ENCODE measurements at regions not wholly inside any gene's neighbourhood (a gene's known extent, or its start where the extent isn't known, plus 50 kb on each side); places are given as distances from the start of the nearest gene placed in this dataset.

- no peak for DNase-seq
- no peaks in the 10 kb centered on the region for H3K36me3 ChIP-seq (ENCODE audit: insufficient read depth in 1 of 2, low read depth in 1 of 2)
- H3K9me3 ChIP-seq = no peaks in the 10 kb centered on the region
- H3K4me1 ChIP-seq = no peaks in the 10 kb centered on the region
- intact Hi-C loops (cut with DNase I) = no loop called here
- WGBS, 3 donors = 76 to 81% (median 78%) methylated on average over 4 of the region's 4 CpGs
- no peak for ATAC-seq
- H3K27me3 ChIP-seq (ENCODE audit: insufficient read depth in 3 of 3, low read length in 2 of 3) = peaks cover 0 to 6% (median 0%) of the 10 kb centered on the region in 3 donors
- no peak overlapping the region for H3K4me3 ChIP-seq
- no peak overlapping the region for H3K27ac ChIP-seq
- no peak for TF ChIP-seq CTCF (IDR thresholded peaks at IDR 0.05)
These were observed 239.1 kb upstream of the HABP2 start for GRCh38 chr10:113313722-113314121.

- WGBS, 3 donors = 81 to 88% (median 86%) methylated on average over 4 of the region's 4 CpGs
These were observed 236.3 kb upstream of the HABP2 start for GRCh38 chr10:113316506-113316905.

GRCh38 chr10:113317489-113317888 is 235.4 kb upstream of the HABP2 start:
- 60 to 69% (median 60%) methylated on average over 10 of the region's 10 CpGs for WGBS, 3 donors
- ATAC-seq (no peak), DNase-seq (no peak)
- peaks cover 0 to 6% (median 0%) of the 10 kb centered on the region in 3 donors for H3K27me3 ChIP-seq (ENCODE audit: insufficient read depth in 3 of 3, low read length in 2 of 3)
- no peak overlapping the region for H3K27ac ChIP-seq
- no peaks in the 10 kb centered on the region for H3K36me3 ChIP-seq (ENCODE audit: insufficient read depth in 1 of 2, low read depth in 1 of 2)
- TF ChIP-seq CTCF (IDR thresholded peaks at IDR 0.05) = no peak
- intact Hi-C loops (cut with DNase I) = no loop called here
- no peak overlapping the region for H3K4me3 ChIP-seq
- no peaks in the 10 kb centered on the region for H3K4me1 ChIP-seq
- no peaks in the 10 kb centered on the region for H3K9me3 ChIP-seq

More at GRCh38 chr10:113316506-113316905, 236.3 kb upstream of the HABP2 start:
- no peak for TF ChIP-seq CTCF (IDR thresholded peaks at IDR 0.05)
- intact Hi-C loops (cut with DNase I) = no loop called here
- H3K36me3 ChIP-seq (ENCODE audit: insufficient read depth in 1 of 2, low read depth in 1 of 2) = no peaks in the 10 kb centered on the region
- peaks cover 0 to 6% (median 0%) of the 10 kb centered on the region in 3 donors for H3K27me3 ChIP-seq (ENCODE audit: insufficient read depth in 3 of 3, low read length in 2 of 3)
- H3K9me3 ChIP-seq = no peaks in the 10 kb centered on the region
- H3K4me1 ChIP-seq = no peaks in the 10 kb centered on the region
- H3K4me3 ChIP-seq = no peak overlapping the region
- H3K27ac ChIP-seq = no peak overlapping the region
- ATAC-seq (no peak), DNase-seq (no peak)

GRCh38 chr10:113319479-113319878 is 233.4 kb upstream of the HABP2 start:
- H3K27ac ChIP-seq = no peak overlapping the region
- no peaks in the 10 kb centered on the region for H3K36me3 ChIP-seq (ENCODE audit: insufficient read depth in 1 of 2, low read depth in 1 of 2)
- no peak for ATAC-seq
- DNase-seq = no peak
- H3K4me3 ChIP-seq = no peak overlapping the region
- TF ChIP-seq CTCF (IDR thresholded peaks at IDR 0.05) = no peak
- no peaks in the 10 kb centered on the region for H3K4me1 ChIP-seq
- WGBS, 3 donors = 77 to 83% (median 82%) methylated on average over 3 of the region's 3 CpGs
- intact Hi-C loops (cut with DNase I) = no loop called here
- H3K9me3 ChIP-seq = no peaks in the 10 kb centered on the region
- peaks cover 0 to 6% (median 0%) of the 10 kb centered on the region in 3 donors for H3K27me3 ChIP-seq (ENCODE audit: insufficient read depth in 3 of 3, low read length in 2 of 3)

- no peak for DNase-seq
- Histone ChIP-seq H3K36me3 (ENCODE audit: insufficient read depth in 1 of 2, low read depth in 1 of 2) (no peaks in the 10 kb centered on the region), H3K9me3 (no peaks in the 10 kb centered on the region), H3K4me3 (no peak overlapping the region), H3K27me3 (ENCODE audit: insufficient read depth in 3 of 3, low read length in 2 of 3) (peaks cover 0 to 6% (median 0%) of the 10 kb centered on the region in 3 donors), H3K4me1 (no peaks in the 10 kb centered on the region), H3K27ac (no peak overlapping the region)
- ATAC-seq = no peak
- intact Hi-C loops (cut with DNase I) = no loop called here
- TF ChIP-seq CTCF (IDR thresholded peaks at IDR 0.05) = no peak
- 80 to 84% (median 82%) methylated on average over 8 of the region's 8 CpGs for WGBS, 3 donors
These were observed 232.6 kb upstream of the HABP2 start for GRCh38 chr10:113320211-113320610.

All from psoas muscle (tissue), 7 donors.